NCI-H1048 (cell line): ENCODE measurements at regions not wholly inside any gene's neighbourhood (a gene's known extent, or its start where the extent isn't known, plus 50 kb on each side); places are given as distances from the start of the nearest gene placed in this dataset.

ENCODE experiments used
- DNase-seq: peaks from one replicate; lab custom pipeline; 2025; lab: John Stamatoyannopoulos, UW

- no peak for DNase-seq
Observed at GRCh38 chr1:110765640-110766335, 91.0 kb upstream of the KCNA3 start.

- DNase-seq, result no peak
Observed at GRCh38 chr1:110763149-110763548, 88.4 kb upstream of the KCNA3 start.

GRCh38 chr1:110760321-110760720, 85.6 kb upstream of the KCNA3 start:
- DNase-seq, result no peak

- no peak for DNase-seq
Observed at GRCh38 chr1:110756506-110756905, 81.8 kb upstream of the KCNA3 start.

GRCh38 chr1:110752941-110753725, 78.4 kb upstream of the KCNA3 start:
- no peak for DNase-seq

GRCh38 chr1:110750562-110750961, 75.8 kb upstream of the KCNA3 start:
- DNase-seq, result no peak

- DNase-seq, result no peak
Observed at GRCh38 chr1:110749960-110750359, 75.2 kb upstream of the KCNA3 start.

- peak; percentile 49 for DNase-seq
Observed at GRCh38 chr1:110746644-110747259, 72.0 kb upstream of the KCNA3 start.

- DNase-seq, result no peak
Observed at GRCh38 chr1:110743397-110743796, 68.7 kb upstream of the KCNA3 start.

- no peak for DNase-seq
Observed at GRCh38 chr1:110736900-110737605, 62.3 kb upstream of the KCNA3 start.

- no peak for DNase-seq
Observed at GRCh38 chr1:110734133-110734680, 59.5 kb upstream of the KCNA3 start.

GRCh38 chr1:110731529-110731928, 56.8 kb upstream of the KCNA3 start:
- DNase-seq, result no peak

- DNase-seq, result no peak
Observed at GRCh38 chr1:110728388-110729001, 53.8 kb upstream of the KCNA3 start.

GRCh38 chr1:110727246-110727645, 52.5 kb upstream of the KCNA3 start:
- DNase-seq, result no peak

- DNase-seq, result no peak
Observed at GRCh38 chr1:110726755-110727154, 52.0 kb upstream of the KCNA3 start.
